ENCODE measurements at regions not wholly inside any gene's neighbourhood (a gene's known extent, or its start where the extent isn't known, plus 50 kb on each side); places are given as distances from the start of the nearest gene placed in this dataset.

- TF ChIP-seq, protein P1, sequence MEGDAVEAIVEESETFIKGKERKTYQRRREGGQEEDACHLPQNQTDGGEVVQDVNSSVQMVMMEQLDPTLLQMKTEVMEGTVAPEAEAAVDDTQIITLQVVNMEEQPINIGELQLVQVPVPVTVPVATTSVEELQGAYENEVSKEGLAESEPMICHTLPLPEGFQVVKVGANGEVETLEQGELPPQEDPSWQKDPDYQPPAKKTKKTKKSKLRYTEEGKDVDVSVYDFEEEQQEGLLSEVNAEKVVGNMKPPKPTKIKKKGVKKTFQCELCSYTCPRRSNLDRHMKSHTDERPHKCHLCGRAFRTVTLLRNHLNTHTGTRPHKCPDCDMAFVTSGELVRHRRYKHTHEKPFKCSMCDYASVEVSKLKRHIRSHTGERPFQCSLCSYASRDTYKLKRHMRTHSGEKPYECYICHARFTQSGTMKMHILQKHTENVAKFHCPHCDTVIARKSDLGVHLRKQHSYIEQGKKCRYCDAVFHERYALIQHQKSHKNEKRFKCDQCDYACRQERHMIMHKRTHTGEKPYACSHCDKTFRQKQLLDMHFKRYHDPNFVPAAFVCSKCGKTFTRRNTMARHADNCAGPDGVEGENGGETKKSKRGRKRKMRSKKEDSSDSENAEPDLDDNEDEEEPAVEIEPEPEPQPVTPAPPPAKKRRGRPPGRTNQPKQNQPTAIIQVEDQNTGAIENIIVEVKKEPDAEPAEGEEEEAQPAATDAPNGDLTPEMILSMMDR (IDR thresholded peaks at IDR 0.05 in 4 of 5, conservative IDR thresholded peaks at IDR 0.05 in 1 of 5), result no peak
- TF ChIP-seq POLR2A (IDR thresholded peaks at IDR 0.05), result no peak
Observed at GRCh38 chr4:10962246-10962645, 277.7 kb upstream of the CLNK start.

Measured in gastrocnemius medialis (tissue), 4 donors.